Epithelial cell of esophagus (primary cell): ENCODE measurements at regions not wholly inside any gene's neighbourhood (a gene's known extent, or its start where the extent isn't known, plus 50 kb on each side); places are given as distances from the start of the nearest gene placed in this dataset.

ENCODE experiments used
- DNase-seq: peaks from one replicate; pipeline ENCODE4 v3.0.0; 2010; ENCODE audit warnings: low read depth
- H3K4me3 ChIP-seq: 2 replicates; pipeline ENCODE4 v1.5.1; 2011; ENCODE audit warnings: mild to moderate bottlenecking, low read length, control low read depth
- CTCF ChIP-seq: IDR thresholded peaks from 2 replicates; pipeline ENCODE4 v1.5.1; 2011; ENCODE audit warnings: low read depth, mild to moderate bottlenecking, low read length, control low read depth, inconsistent platforms; ENCODE audit not compliant: insufficient read depth; ENCODE audit errors: missing control alignments

GRCh38 chr1:217182992-217183391 is 447.9 kb downstream of the GPATCH2 start:
- TF ChIP-seq CTCF = no peak
- DNase-seq = no peak
- no peak overlapping the region for H3K4me3 ChIP-seq

GRCh38 chr1:217181756-217182155 is 449.1 kb downstream of the GPATCH2 start:
- TF ChIP-seq CTCF = no peak
- H3K4me3 ChIP-seq = no peak overlapping the region
- DNase-seq = no peak

DNA sequence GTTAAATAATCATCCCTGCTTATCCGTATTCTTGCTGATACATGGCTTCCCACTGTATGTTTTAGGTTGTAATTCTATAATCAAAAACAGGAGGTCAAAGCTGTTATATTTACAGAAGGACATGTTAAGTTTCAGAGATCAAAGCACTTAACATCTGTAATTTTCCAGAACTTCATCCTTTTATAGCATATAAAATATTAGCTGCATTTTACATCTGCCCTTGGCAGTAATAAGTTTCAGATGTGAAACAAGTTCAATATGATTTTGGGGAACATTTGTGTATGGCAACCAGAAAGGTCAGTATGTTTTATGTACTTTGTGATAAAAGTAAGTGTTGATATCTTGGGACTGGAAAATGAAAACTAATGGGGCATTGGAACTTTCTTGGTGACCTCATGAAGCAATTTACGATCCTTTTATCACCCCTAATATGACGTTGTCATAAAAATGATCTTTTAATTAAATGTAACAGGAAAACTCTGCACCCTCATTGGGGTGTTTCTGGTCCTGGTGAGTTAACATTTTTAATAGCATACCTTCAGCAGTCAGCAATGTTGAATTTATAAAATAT is 449.6 kb downstream of the GPATCH2 start:
- no peak for DNase-seq
- TF ChIP-seq CTCF = no peak
- no peak overlapping the region for H3K4me3 ChIP-seq

- no peak overlapping the region for H3K4me3 ChIP-seq
- no peak for TF ChIP-seq CTCF
- DNase-seq = no peak
These were observed 450.4 kb downstream of the GPATCH2 start for GRCh38 chr1:217180443-217180842.

DNA sequence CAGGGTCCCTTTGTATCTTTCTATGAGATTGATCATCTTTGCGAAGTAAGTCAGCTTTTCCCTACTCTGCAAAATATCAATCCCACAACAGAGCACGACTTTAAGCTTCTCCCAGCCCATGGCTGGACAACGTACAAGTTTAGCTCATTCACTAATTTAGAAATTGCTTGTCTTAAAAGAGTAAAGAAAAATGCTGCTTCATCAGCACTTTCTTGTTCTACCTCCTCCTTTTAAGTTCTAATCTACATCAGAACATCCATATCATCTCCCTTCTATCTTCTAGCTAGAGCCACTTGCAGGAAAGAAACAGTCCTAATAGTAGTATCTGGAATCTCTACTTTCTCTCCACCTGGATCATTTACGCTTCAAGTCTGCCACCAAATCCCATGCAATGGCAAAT is 441.2 kb upstream of the ESRRG start:
- no peak overlapping the region for H3K4me3 ChIP-seq
- no peak for DNase-seq
- no peak for TF ChIP-seq CTCF

DNA sequence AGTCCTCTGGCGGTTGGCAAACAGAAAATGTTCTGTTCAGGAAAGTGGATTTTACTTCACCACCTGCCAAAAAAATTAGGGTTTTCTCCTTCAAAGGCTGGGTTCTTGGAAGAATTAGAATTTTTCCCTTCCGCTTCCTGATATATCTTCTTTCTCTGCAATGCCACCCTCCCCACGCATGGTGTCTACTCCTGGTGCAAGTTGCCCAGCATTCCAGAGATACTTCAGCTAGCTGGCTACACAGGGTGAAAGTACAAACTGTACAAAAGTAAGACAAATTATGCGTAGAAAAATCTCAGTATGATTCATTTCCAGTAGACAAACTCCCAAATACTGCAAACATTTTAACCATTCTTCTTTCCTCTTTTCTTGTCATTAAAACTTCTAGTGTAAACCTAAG is 430.1 kb upstream of the ESRRG start:
- TF ChIP-seq CTCF = no peak
- DNase-seq = no peak
- no peak overlapping the region for H3K4me3 ChIP-seq

GRCh38 chr1:217150366-217150765 is 427.1 kb upstream of the ESRRG start:
- no peak overlapping the region for H3K4me3 ChIP-seq
- DNase-seq = no peak
- TF ChIP-seq CTCF = no peak
